ENCODE measurements at regions not wholly inside any gene's neighbourhood (a gene's known extent, or its start where the extent isn't known, plus 50 kb on each side); places are given as distances from the start of the nearest gene placed in this dataset.
A peak's percentile ranks its signal among the peaks of the same experiment; 100 is the strongest.
"Not testable (repeated sequence)": the region's sequence is repeated elsewhere in the genome, so short reads cannot be mapped to it uniquely, and the experiment has no call there.

- H3K27me3 ChIP-seq (ENCODE audit: control insufficient read depth, insufficient read depth, low read length): no peaks in the 10 kb centered on the region
These were observed 351.8 kb upstream of the AMOT start for GRCh38 chrX:113192418-113192817.

GRCh38 chrX:113157496-113157895 lies 316.9 kb upstream of the AMOT start:
- no peaks in the 10 kb centered on the region for H3K36me3 ChIP-seq (ENCODE audit: control insufficient read depth, low read depth, low read length)
- no peaks in the 10 kb centered on the region for H3K4me1 ChIP-seq (ENCODE audit: control insufficient read depth, low read depth, low read length)
- H3K4me3 ChIP-seq (ENCODE audit: low read length): no peak overlapping the region
- H3K9me3 ChIP-seq (ENCODE audit: control insufficient read depth, low read depth, low read length): no peaks in the 10 kb centered on the region
- H3K27me3 ChIP-seq (ENCODE audit: control insufficient read depth, insufficient read depth, low read length): no peaks in the 10 kb centered on the region
- no peak overlapping the region for H3K27ac ChIP-seq (ENCODE audit: low read length)
- no peak overlapping the region for H3K9ac ChIP-seq (ENCODE audit: low read length)

More at GRCh38 chrX:113192418-113192817, 351.8 kb upstream of the AMOT start:
- no peak overlapping the region for H3K4me3 ChIP-seq (ENCODE audit: low read length)
- no peak overlapping the region for H3K27ac ChIP-seq (ENCODE audit: low read length)
- H3K9ac ChIP-seq (ENCODE audit: low read length): no peak overlapping the region
- H3K36me3 ChIP-seq (ENCODE audit: control insufficient read depth, low read depth, low read length): no peaks in the 10 kb centered on the region
- no peaks in the 10 kb centered on the region for H3K4me1 ChIP-seq (ENCODE audit: control insufficient read depth, low read depth, low read length)
- peaks cover 2% of the 10 kb centered on the region for H3K9me3 ChIP-seq (ENCODE audit: control insufficient read depth, low read depth, low read length)

- H3K27ac ChIP-seq (ENCODE audit: low read length); H3K9ac ChIP-seq (ENCODE audit: low read length); H3K9me3 ChIP-seq (ENCODE audit: control insufficient read depth, low read depth, low read length); H3K4me3 ChIP-seq (ENCODE audit: low read length); H3K4me1 ChIP-seq (ENCODE audit: control insufficient read depth, low read depth, low read length); H3K27me3 ChIP-seq (ENCODE audit: control insufficient read depth, insufficient read depth, low read length); H3K36me3 ChIP-seq (ENCODE audit: control insufficient read depth, low read depth, low read length): not testable (repeated sequence)
These were observed 313.7 kb upstream of the AMOT start for GRCh38 chrX:113154315-113154714.

- peak overlapping the region; percentile 30 for H3K4me3 ChIP-seq (ENCODE audit: low read length)
- H3K27ac ChIP-seq (ENCODE audit: low read length): no peak overlapping the region
- H3K4me1 ChIP-seq (ENCODE audit: control insufficient read depth, low read depth, low read length): peaks cover 15% of the 10 kb centered on the region
- no peaks in the 10 kb centered on the region for H3K9me3 ChIP-seq (ENCODE audit: control insufficient read depth, low read depth, low read length)
- no peaks in the 10 kb centered on the region for H3K36me3 ChIP-seq (ENCODE audit: control insufficient read depth, low read depth, low read length)
- H3K27me3 ChIP-seq (ENCODE audit: control insufficient read depth, insufficient read depth, low read length): no peaks in the 10 kb centered on the region
- H3K9ac ChIP-seq (ENCODE audit: low read length): no peak overlapping the region
These were observed 296.2 kb upstream of the AMOT start for GRCh38 chrX:113136836-113137235.

- no peaks in the 10 kb centered on the region for H3K36me3 ChIP-seq (ENCODE audit: control insufficient read depth, low read depth, low read length)
- H3K4me3 ChIP-seq (ENCODE audit: low read length): no peak overlapping the region
- H3K27me3 ChIP-seq (ENCODE audit: control insufficient read depth, insufficient read depth, low read length): no peaks in the 10 kb centered on the region
- no peak overlapping the region for H3K9ac ChIP-seq (ENCODE audit: low read length)
- H3K4me1 ChIP-seq (ENCODE audit: control insufficient read depth, low read depth, low read length): peaks cover 26% of the 10 kb centered on the region
- no peaks in the 10 kb centered on the region for H3K9me3 ChIP-seq (ENCODE audit: control insufficient read depth, low read depth, low read length)
- no peak overlapping the region for H3K27ac ChIP-seq (ENCODE audit: low read length)
These were observed 292.7 kb upstream of the AMOT start for GRCh38 chrX:113133316-113133715.

GRCh38 chrX:113124693-113125092 lies 284.1 kb upstream of the AMOT start:
- no peak overlapping the region for H3K9ac ChIP-seq (ENCODE audit: low read length)
- H3K27me3 ChIP-seq (ENCODE audit: control insufficient read depth, insufficient read depth, low read length): no peaks in the 10 kb centered on the region
- no peaks in the 10 kb centered on the region for H3K36me3 ChIP-seq (ENCODE audit: control insufficient read depth, low read depth, low read length)
- peaks cover 4% of the 10 kb centered on the region for H3K9me3 ChIP-seq (ENCODE audit: control insufficient read depth, low read depth, low read length)
- H3K4me1 ChIP-seq (ENCODE audit: control insufficient read depth, low read depth, low read length): peaks cover 15% of the 10 kb centered on the region
- no peak overlapping the region for H3K27ac ChIP-seq (ENCODE audit: low read length)
- no peak overlapping the region for H3K4me3 ChIP-seq (ENCODE audit: low read length)

- no peak overlapping the region for H3K27ac ChIP-seq (ENCODE audit: low read length)
These were observed 234.9 kb upstream of the AMOT start for GRCh38 chrX:113075521-113075920.

GRCh38 chrX:113059714-113060113 lies 219.1 kb upstream of the AMOT start:
- Histone ChIP-seq H3K4me3 (ENCODE audit: low read length) (no peak overlapping the region), H3K27me3 (ENCODE audit: control insufficient read depth, insufficient read depth, low read length) (no peaks in the 10 kb centered on the region), H3K9me3 (ENCODE audit: control insufficient read depth, low read depth, low read length) (peaks cover 4% of the 10 kb centered on the region), H3K9ac (ENCODE audit: low read length) (no peak overlapping the region), H3K27ac (ENCODE audit: low read length) (no peak overlapping the region), H3K4me1 (ENCODE audit: control insufficient read depth, low read depth, low read length) (no peaks in the 10 kb centered on the region), H3K36me3 (ENCODE audit: control insufficient read depth, low read depth, low read length) (no peaks in the 10 kb centered on the region)

More at GRCh38 chrX:113075521-113075920, 234.9 kb upstream of the AMOT start:
- Histone ChIP-seq H3K9ac (ENCODE audit: low read length) (no peak overlapping the region), H3K36me3 (ENCODE audit: control insufficient read depth, low read depth, low read length) (no peaks in the 10 kb centered on the region), H3K9me3 (ENCODE audit: control insufficient read depth, low read depth, low read length) (no peaks in the 10 kb centered on the region), H3K4me3 (ENCODE audit: low read length) (no peak overlapping the region), H3K27me3 (ENCODE audit: control insufficient read depth, insufficient read depth, low read length) (no peaks in the 10 kb centered on the region), H3K4me1 (ENCODE audit: control insufficient read depth, low read depth, low read length) (peaks cover 12% of the 10 kb centered on the region)

GRCh38 chrX:113058634-113059033 lies 218.0 kb upstream of the AMOT start:
- H3K27me3 ChIP-seq (ENCODE audit: control insufficient read depth, insufficient read depth, low read length): no peaks in the 10 kb centered on the region
- H3K4me1 ChIP-seq (ENCODE audit: control insufficient read depth, low read depth, low read length): no peaks in the 10 kb centered on the region
- no peak overlapping the region for H3K4me3 ChIP-seq (ENCODE audit: low read length)
- H3K27ac ChIP-seq (ENCODE audit: low read length): no peak overlapping the region
- H3K9me3 ChIP-seq (ENCODE audit: control insufficient read depth, low read depth, low read length): peaks cover 4% of the 10 kb centered on the region
- H3K36me3 ChIP-seq (ENCODE audit: control insufficient read depth, low read depth, low read length): no peaks in the 10 kb centered on the region
- no peak overlapping the region for H3K9ac ChIP-seq (ENCODE audit: low read length)

GRCh38 chrX:113048896-113049295 lies 208.3 kb upstream of the AMOT start:
- Histone ChIP-seq H3K4me1 (ENCODE audit: control insufficient read depth, low read depth, low read length) (no peaks in the 10 kb centered on the region), H3K9me3 (ENCODE audit: control insufficient read depth, low read depth, low read length) (no peaks in the 10 kb centered on the region), H3K27me3 (ENCODE audit: control insufficient read depth, insufficient read depth, low read length) (no peaks in the 10 kb centered on the region), H3K27ac (ENCODE audit: low read length) (no peak overlapping the region), H3K36me3 (ENCODE audit: control insufficient read depth, low read depth, low read length) (no peaks in the 10 kb centered on the region), H3K9ac (ENCODE audit: low read length) (no peak overlapping the region), H3K4me3 (ENCODE audit: low read length) (no peak overlapping the region)

- H3K27me3 ChIP-seq (ENCODE audit: control insufficient read depth, insufficient read depth, low read length): no peaks in the 10 kb centered on the region
- no peak overlapping the region for H3K27ac ChIP-seq (ENCODE audit: low read length)
- no peaks in the 10 kb centered on the region for H3K4me1 ChIP-seq (ENCODE audit: control insufficient read depth, low read depth, low read length)
- no peak overlapping the region for H3K9ac ChIP-seq (ENCODE audit: low read length)
- no peaks in the 10 kb centered on the region for H3K9me3 ChIP-seq (ENCODE audit: control insufficient read depth, low read depth, low read length)
- H3K36me3 ChIP-seq (ENCODE audit: control insufficient read depth, low read depth, low read length): no peaks in the 10 kb centered on the region
- H3K4me3 ChIP-seq (ENCODE audit: low read length): no peak overlapping the region
These were observed 207.8 kb upstream of the AMOT start for GRCh38 chrX:113048480-113048879.

GRCh38 chrX:113033966-113034680 lies 193.5 kb upstream of the AMOT start:
- H3K9ac ChIP-seq (ENCODE audit: low read length): no peak overlapping the region
- peaks cover 4% of the 10 kb centered on the region for H3K9me3 ChIP-seq (ENCODE audit: control insufficient read depth, low read depth, low read length)
- no peak overlapping the region for H3K27ac ChIP-seq (ENCODE audit: low read length)
- H3K4me3 ChIP-seq (ENCODE audit: low read length): no peak overlapping the region
- no peaks in the 10 kb centered on the region for H3K36me3 ChIP-seq (ENCODE audit: control insufficient read depth, low read depth, low read length)
- H3K27me3 ChIP-seq (ENCODE audit: control insufficient read depth, insufficient read depth, low read length): no peaks in the 10 kb centered on the region
- H3K4me1 ChIP-seq (ENCODE audit: control insufficient read depth, low read depth, low read length): no peaks in the 10 kb centered on the region

Measured in iPS-18a (cell line).